SK-N-SH (cell line): ENCODE measurements at regions not wholly inside any gene's neighbourhood (a gene's known extent, or its start where the extent isn't known, plus 50 kb on each side); places are given as distances from the start of the nearest gene placed in this dataset.

Source experiments
- CHD2 ChIP-seq: fragments of 150-350 bp; IDR thresholded peaks from 2 replicates; pipeline ENCODE4 v1.6.1; 2018; ENCODE audit warnings: low read length; ENCODE audit not compliant: partially characterized antibody
- CTCF ChIP-seq: fragments of 200-600 bp; sonication (generic); IDR thresholded peaks from 2 replicates; pipeline ENCODE4 v1.6.1; 2017; ENCODE audit warnings: antibody characterized with exemption, mild to moderate bottlenecking, moderate library complexity
- NFIC ChIP-seq: IDR thresholded peaks from 2 replicates; pipeline ENCODE4 v1.4.0; 2012; ENCODE audit warnings: borderline replicate concordance
- NRF1 ChIP-seq: IDR thresholded peaks from 2 replicates; pipeline ENCODE4 v1.6.1; 2012; ENCODE audit warnings: low read depth, mild to moderate bottlenecking, low read length
- RAD21 ChIP-seq: IDR thresholded peaks from 2 replicates; pipeline ENCODE4 v1.6.1; 2012; ENCODE audit warnings: mild to moderate bottlenecking, low read length
- REST ChIP-seq: IDR thresholded peaks from 2 replicates; pipeline ENCODE4 v1.6.1; 2012; ENCODE audit warnings: mild to moderate bottlenecking, low read depth, low read length, moderate library complexity
- RFX5 ChIP-seq: IDR thresholded peaks from 2 replicates; pipeline ENCODE4 v1.6.1; 2012; ENCODE audit warnings: mild to moderate bottlenecking, improper control_type of control experiment, low read length
- RXRA ChIP-seq: IDR thresholded peaks from 2 replicates; pipeline ENCODE4 v1.4.0; 2012; ENCODE audit warnings: low read depth, mild to moderate bottlenecking, borderline replicate concordance
- SMC3 ChIP-seq: IDR thresholded peaks from 2 replicates; pipeline ENCODE4 v1.6.1; 2012; ENCODE audit warnings: low read depth, low read length, improper control_type of control experiment
- TEAD4 ChIP-seq: IDR thresholded peaks from 2 replicates; pipeline ENCODE4 v1.4.0; 2012; ENCODE audit warnings: mild to moderate bottlenecking, borderline replicate concordance; ENCODE audit not compliant: insufficient read depth
- USF2 ChIP-seq: fragments of 150-350 bp; IDR thresholded peaks from 2 replicates; pipeline ENCODE4 v1.6.1; 2017; ENCODE audit warnings: antibody characterized with exemption, low read length, low read depth, borderline replicate concordance
- TF ChIP-seq, protein P1 (sequence below): IDR thresholded peaks from 2 replicates; pipeline ENCODE4 v1.4.0; 2012; ENCODE audit warnings: low read depth

DNA sequence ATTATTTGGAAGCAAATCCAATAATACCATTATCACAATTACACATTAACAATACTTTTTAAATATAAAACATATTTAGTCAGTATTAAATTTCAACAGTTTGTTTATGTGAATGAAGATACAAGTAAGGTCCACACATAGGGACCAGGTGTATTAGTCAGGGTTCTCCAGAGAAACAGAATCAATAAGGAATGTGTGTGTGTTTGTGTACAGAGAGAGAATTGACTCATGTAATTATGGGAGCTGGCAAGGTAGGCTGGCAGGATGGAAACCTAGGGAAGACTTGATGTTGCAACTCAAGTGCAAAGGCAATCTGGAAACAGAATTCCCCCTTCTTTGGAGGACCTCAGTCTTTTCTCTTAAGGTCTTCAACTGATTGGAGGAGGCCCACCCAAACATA lies 123.2 kb upstream of the OTX2 start:
- TF ChIP-seq TEAD4 (no peak), REST (no peak), CTCF (no peak), NFIC (no peak), RFX5 (no peak), CHD2 (no peak), USF2 (no peak), NRF1 (no peak), RXRA (no peak), RAD21 (no peak), SMC3 (no peak)
- TF ChIP-seq, protein P1, sequence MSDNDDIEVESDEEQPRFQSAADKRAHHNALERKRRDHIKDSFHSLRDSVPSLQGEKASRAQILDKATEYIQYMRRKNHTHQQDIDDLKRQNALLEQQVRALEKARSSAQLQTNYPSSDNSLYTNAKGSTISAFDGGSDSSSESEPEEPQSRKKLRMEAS, result no peak
